ENCODE measurements at regions not wholly inside any gene's neighbourhood (a gene's known extent, or its start where the extent isn't known, plus 50 kb on each side); places are given as distances from the start of the nearest gene placed in this dataset.

DNA sequence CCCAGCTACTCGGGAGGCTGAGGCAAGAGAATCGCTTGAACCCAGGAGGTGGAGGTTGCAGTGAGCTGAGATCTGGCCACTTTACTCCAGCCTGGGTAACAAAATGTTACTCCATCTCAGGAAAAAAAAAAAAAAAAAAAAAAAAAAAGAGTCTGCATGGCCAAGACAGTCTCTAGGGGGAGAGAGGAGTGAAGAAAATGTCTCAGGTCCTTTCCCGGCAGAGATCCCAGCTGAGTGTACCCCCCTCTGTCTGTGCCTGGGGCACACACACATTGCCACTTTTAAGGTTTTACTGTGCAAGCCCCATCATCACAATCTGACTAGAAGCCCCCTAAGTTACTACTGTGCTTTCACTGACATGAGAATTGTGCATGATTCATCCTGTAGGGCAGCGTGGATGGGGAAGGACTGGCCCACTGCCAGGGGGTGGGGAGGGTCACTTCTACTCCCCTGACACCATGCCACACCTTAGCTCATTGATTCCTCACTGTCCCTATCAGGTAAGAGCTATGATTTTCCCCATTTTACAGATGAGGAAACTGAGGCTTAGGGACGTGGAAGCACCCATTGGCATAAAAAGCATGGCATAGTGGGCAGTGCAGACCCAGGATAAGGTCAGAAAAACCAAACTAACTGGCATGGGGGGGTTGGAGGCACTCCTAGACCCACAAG, 102.3 kb upstream of the LARP1 start:
- TF ChIP-seq TAF1 (IDR thresholded peaks at IDR 0.05; ENCODE audit: low read depth): no peak
- TF ChIP-seq EP300 (conservative IDR thresholded peaks at IDR 0.05; ENCODE audit: poor library complexity, severe bottlenecking): no peak
- TF ChIP-seq, protein P1, sequence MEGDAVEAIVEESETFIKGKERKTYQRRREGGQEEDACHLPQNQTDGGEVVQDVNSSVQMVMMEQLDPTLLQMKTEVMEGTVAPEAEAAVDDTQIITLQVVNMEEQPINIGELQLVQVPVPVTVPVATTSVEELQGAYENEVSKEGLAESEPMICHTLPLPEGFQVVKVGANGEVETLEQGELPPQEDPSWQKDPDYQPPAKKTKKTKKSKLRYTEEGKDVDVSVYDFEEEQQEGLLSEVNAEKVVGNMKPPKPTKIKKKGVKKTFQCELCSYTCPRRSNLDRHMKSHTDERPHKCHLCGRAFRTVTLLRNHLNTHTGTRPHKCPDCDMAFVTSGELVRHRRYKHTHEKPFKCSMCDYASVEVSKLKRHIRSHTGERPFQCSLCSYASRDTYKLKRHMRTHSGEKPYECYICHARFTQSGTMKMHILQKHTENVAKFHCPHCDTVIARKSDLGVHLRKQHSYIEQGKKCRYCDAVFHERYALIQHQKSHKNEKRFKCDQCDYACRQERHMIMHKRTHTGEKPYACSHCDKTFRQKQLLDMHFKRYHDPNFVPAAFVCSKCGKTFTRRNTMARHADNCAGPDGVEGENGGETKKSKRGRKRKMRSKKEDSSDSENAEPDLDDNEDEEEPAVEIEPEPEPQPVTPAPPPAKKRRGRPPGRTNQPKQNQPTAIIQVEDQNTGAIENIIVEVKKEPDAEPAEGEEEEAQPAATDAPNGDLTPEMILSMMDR (IDR thresholded peaks at IDR 0.05; ENCODE audit: poor library complexity, severe bottlenecking): no peak
- no peak for TF ChIP-seq SMC3 (conservative IDR thresholded peaks at IDR 0.05; ENCODE audit: poor library complexity)
- TF ChIP-seq EZH2 (IDR thresholded peaks at IDR 0.05; ENCODE audit: borderline replicate concordance, insufficient read depth, low read length, poor library complexity, severe bottlenecking): no peak
- TF ChIP-seq RAD21 (conservative IDR thresholded peaks at IDR 0.05): no peak
- no peak for TF ChIP-seq POLR2AphosphoS5 (IDR thresholded peaks at IDR 0.05)
